WERI-Rb-1 (cell line): ENCODE measurements at regions not wholly inside any gene's neighbourhood (a gene's known extent, or its start where the extent isn't known, plus 50 kb on each side); places are given as distances from the start of the nearest gene placed in this dataset.

Source experiments
- DNase-seq: peaks from one replicate; pipeline ENCODE4 v3.0.0-alpha.2; 2020
- H3K27ac ChIP-seq: fragments of 250-450 bp; sonication (Bioruptor Pico); 2 replicates; pipeline ENCODE4 v1.5.1; 2020; ENCODE audit warnings: mild to moderate bottlenecking, moderate library complexity
- H3K27me3 ChIP-seq: fragments of 250-450 bp; sonication (Bioruptor Pico); 2 replicates; pipeline ENCODE4 v1.5.1; 2021; ENCODE audit warnings: mild to moderate bottlenecking, low read depth, moderate library complexity; ENCODE audit not compliant: insufficient read depth, severe bottlenecking
- H3K36me3 ChIP-seq: fragments of 250-450 bp; sonication (Bioruptor Pico); 2 replicates; pipeline ENCODE4 v1.5.1; 2020; ENCODE audit warnings: mild to moderate bottlenecking, moderate library complexity
- H3K4me3 ChIP-seq: 2 replicates; pipeline ENCODE4 v1.5.1; 2011; ENCODE audit warnings: low read depth, mild to moderate bottlenecking, control low read depth, low read length
- H3K9me3 ChIP-seq: fragments of 250-450 bp; sonication (Bioruptor Pico); 2 replicates; pipeline ENCODE4 v1.5.1; 2021; ENCODE audit warnings: mild to moderate bottlenecking, moderate library complexity; ENCODE audit not compliant: severe bottlenecking
- TF ChIP-seq, protein P1 (sequence below): IDR thresholded peaks from 2 replicates; pipeline ENCODE4 v1.5.1; 2011; ENCODE audit warnings: low read depth, mild to moderate bottlenecking, control low read depth, inconsistent platforms, low read length

DNA sequence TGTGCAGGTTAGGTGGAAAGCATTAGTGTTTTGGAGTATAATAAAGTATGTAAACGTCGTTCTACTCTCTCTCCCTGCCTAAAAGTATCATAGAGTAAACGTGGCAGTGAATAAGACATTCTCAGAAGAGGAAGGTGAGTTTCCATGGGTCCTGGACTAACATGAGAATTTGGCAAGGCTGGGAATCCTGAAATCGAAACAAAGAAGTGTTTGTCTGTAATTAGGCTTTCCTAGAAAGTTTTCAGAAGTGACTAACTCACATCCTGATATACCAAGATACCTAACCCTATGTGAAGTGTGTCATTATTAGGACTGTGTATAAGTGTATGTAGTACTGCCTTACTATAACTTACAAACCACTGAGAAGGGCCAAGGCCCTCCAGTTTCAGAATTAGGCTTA is 50.7 kb upstream of the MAOA start:
- TF ChIP-seq, protein P1, sequence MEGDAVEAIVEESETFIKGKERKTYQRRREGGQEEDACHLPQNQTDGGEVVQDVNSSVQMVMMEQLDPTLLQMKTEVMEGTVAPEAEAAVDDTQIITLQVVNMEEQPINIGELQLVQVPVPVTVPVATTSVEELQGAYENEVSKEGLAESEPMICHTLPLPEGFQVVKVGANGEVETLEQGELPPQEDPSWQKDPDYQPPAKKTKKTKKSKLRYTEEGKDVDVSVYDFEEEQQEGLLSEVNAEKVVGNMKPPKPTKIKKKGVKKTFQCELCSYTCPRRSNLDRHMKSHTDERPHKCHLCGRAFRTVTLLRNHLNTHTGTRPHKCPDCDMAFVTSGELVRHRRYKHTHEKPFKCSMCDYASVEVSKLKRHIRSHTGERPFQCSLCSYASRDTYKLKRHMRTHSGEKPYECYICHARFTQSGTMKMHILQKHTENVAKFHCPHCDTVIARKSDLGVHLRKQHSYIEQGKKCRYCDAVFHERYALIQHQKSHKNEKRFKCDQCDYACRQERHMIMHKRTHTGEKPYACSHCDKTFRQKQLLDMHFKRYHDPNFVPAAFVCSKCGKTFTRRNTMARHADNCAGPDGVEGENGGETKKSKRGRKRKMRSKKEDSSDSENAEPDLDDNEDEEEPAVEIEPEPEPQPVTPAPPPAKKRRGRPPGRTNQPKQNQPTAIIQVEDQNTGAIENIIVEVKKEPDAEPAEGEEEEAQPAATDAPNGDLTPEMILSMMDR = no peak
- Histone ChIP-seq H3K27me3 (no peaks in the 10 kb centered on the region), H3K36me3 (no peaks in the 10 kb centered on the region), H3K4me3 (no peak overlapping the region), H3K9me3 (no peaks in the 10 kb centered on the region), H3K27ac (no peak overlapping the region)
- DNase-seq = no peak
